ENCODE measurements at regions not wholly inside any gene's neighbourhood (a gene's known extent, or its start where the extent isn't known, plus 50 kb on each side); places are given as distances from the start of the nearest gene placed in this dataset.

GRCh38 chr3:178267158-178267844 lies 268.9 kb upstream of the KCNMB2 start:
- TF ChIP-seq CTCF (IDR thresholded peaks at IDR 0.05; ENCODE audit: low read length) (no peak), EZH2 (optimal IDR thresholded peaks at IDR 0.05; ENCODE audit: low read depth, low read length) (no peak), EZH2phosphoT487 (IDR thresholded peaks at IDR 0.05; ENCODE audit: low read length) (no peak)

All from MM.1S (cell line).